HG03064 (cell line): ENCODE measurements at regions not wholly inside any gene's neighbourhood (a gene's known extent, or its start where the extent isn't known, plus 50 kb on each side); places are given as distances from the start of the nearest gene placed in this dataset.

Experiments
- ATAC-seq: cut with Tn5 transposase; IDR thresholded peaks from one replicate; pipeline ENCODE4 v1.9.1; 2021; ENCODE audit warnings: low read depth; ENCODE audit not compliant: unreplicated experiment

- no peak for ATAC-seq
These were observed 109.2 kb upstream of the ADGRF1 start for GRCh38 chr6:47151232-47151898.

GRCh38 chr6:47149554-47149953, 107.4 kb upstream of the ADGRF1 start:
- ATAC-seq, result no peak

- ATAC-seq, result no peak
These were observed 106.9 kb upstream of the ADGRF1 start for GRCh38 chr6:47149066-47149465.

GRCh38 chr6:47147836-47148344, 105.8 kb upstream of the ADGRF1 start:
- ATAC-seq, result no peak

GRCh38 chr6:47147175-47147727, 105.1 kb upstream of the ADGRF1 start:
- no peak for ATAC-seq

- no peak for ATAC-seq
These were observed 104.5 kb upstream of the ADGRF1 start for GRCh38 chr6:47146431-47147174.

GRCh38 chr6:47145212-47145611, 103.1 kb upstream of the ADGRF1 start:
- ATAC-seq, result no peak

- ATAC-seq, result no peak
These were observed 102.2 kb upstream of the ADGRF1 start for GRCh38 chr6:47144306-47144705.

- ATAC-seq, result no peak
These were observed 99.8 kb upstream of the ADGRF1 start for GRCh38 chr6:47141963-47142362.

GRCh38 chr6:47141171-47141570, 99.0 kb upstream of the ADGRF1 start:
- ATAC-seq, result no peak

- ATAC-seq, result no peak
These were observed 95.9 kb upstream of the ADGRF1 start for GRCh38 chr6:47138046-47138445.

- no peak for ATAC-seq
These were observed 94.9 kb upstream of the ADGRF1 start for GRCh38 chr6:47137073-47137472.

- ATAC-seq, result no peak
These were observed 93.6 kb upstream of the ADGRF1 start for GRCh38 chr6:47135772-47136171.

GRCh38 chr6:47134476-47135189, 92.5 kb upstream of the ADGRF1 start:
- ATAC-seq, result no peak

- no peak for ATAC-seq
These were observed 91.3 kb upstream of the ADGRF1 start for GRCh38 chr6:47133230-47134000.

GRCh38 chr6:47132724-47133123, 90.6 kb upstream of the ADGRF1 start:
- ATAC-seq, result no peak

GRCh38 chr6:47131773-47132172, 89.6 kb upstream of the ADGRF1 start:
- ATAC-seq, result no peak

GRCh38 chr6:47130086-47130485, 88.0 kb upstream of the ADGRF1 start:
- no peak for ATAC-seq

- ATAC-seq, result no peak
These were observed 87.0 kb upstream of the ADGRF1 start for GRCh38 chr6:47129129-47129528.

GRCh38 chr6:47126647-47127391, 84.7 kb upstream of the ADGRF1 start:
- ATAC-seq, result no peak
